ENCODE measurements at regions not wholly inside any gene's neighbourhood (a gene's known extent, or its start where the extent isn't known, plus 50 kb on each side); places are given as distances from the start of the nearest gene placed in this dataset.

GRCh38 chr2:234669001-234669400 lies 172.1 kb upstream of the ARL4C start:
- TF ChIP-seq CTCF (IDR thresholded peaks at IDR 0.05; ENCODE audit: unreplicated experiment) = no peak
- Mint-ChIP-seq H3K36me3 (ENCODE audit: insufficient read depth) (no peaks in the 10 kb centered on the region), H3K4me1 (ENCODE audit: low read depth) (no peaks in the 10 kb centered on the region), H3K27ac (no peak overlapping the region), H3K27me3 (no peaks in the 10 kb centered on the region), H3K9me3 (ENCODE audit: low read depth) (peaks cover 10% of the 10 kb centered on the region), H3K4me3 (ENCODE audit: low read depth) (no peak overlapping the region)
- no peak for DNase-seq (ENCODE audit: low spot score, unreplicated experiment)

GRCh38 chr2:234666911-234667310 lies 170.0 kb upstream of the ARL4C start:
- H3K4me1 Mint-ChIP-seq (ENCODE audit: low read depth) = no peaks in the 10 kb centered on the region
- H3K9me3 Mint-ChIP-seq (ENCODE audit: low read depth) = peaks cover 11% of the 10 kb centered on the region
- no peak for TF ChIP-seq CTCF (IDR thresholded peaks at IDR 0.05; ENCODE audit: unreplicated experiment)
- H3K27ac Mint-ChIP-seq = no peak overlapping the region
- DNase-seq (ENCODE audit: low spot score, unreplicated experiment) = no peak
- no peaks in the 10 kb centered on the region for H3K27me3 Mint-ChIP-seq
- peaks cover 1% of the 10 kb centered on the region for H3K36me3 Mint-ChIP-seq (ENCODE audit: insufficient read depth)
- H3K4me3 Mint-ChIP-seq (ENCODE audit: low read depth) = no peak overlapping the region

GRCh38 chr2:234665304-234665703 lies 168.4 kb upstream of the ARL4C start:
- DNase-seq (ENCODE audit: low spot score, unreplicated experiment) = no peak
- TF ChIP-seq CTCF (IDR thresholded peaks at IDR 0.05; ENCODE audit: unreplicated experiment) = no peak
- no peak overlapping the region for H3K27ac Mint-ChIP-seq
- no peaks in the 10 kb centered on the region for H3K27me3 Mint-ChIP-seq
- no peaks in the 10 kb centered on the region for H3K4me1 Mint-ChIP-seq (ENCODE audit: low read depth)
- peaks cover 1% of the 10 kb centered on the region for H3K36me3 Mint-ChIP-seq (ENCODE audit: insufficient read depth)
- H3K9me3 Mint-ChIP-seq (ENCODE audit: low read depth) = peaks cover 11% of the 10 kb centered on the region
- no peak overlapping the region for H3K4me3 Mint-ChIP-seq (ENCODE audit: low read depth)

- Mint-ChIP-seq H3K27ac (no peak overlapping the region), H3K4me1 (ENCODE audit: low read depth) (no peaks in the 10 kb centered on the region), H3K9me3 (ENCODE audit: low read depth) (peaks cover 11% of the 10 kb centered on the region), H3K27me3 (no peaks in the 10 kb centered on the region), H3K4me3 (ENCODE audit: low read depth) (no peak overlapping the region), H3K36me3 (ENCODE audit: insufficient read depth) (peaks cover 1% of the 10 kb centered on the region)
- no peak for TF ChIP-seq CTCF (IDR thresholded peaks at IDR 0.05; ENCODE audit: unreplicated experiment)
- DNase-seq (ENCODE audit: low spot score, unreplicated experiment) = no peak
These were observed 165.0 kb upstream of the ARL4C start for GRCh38 chr2:234661849-234662248.

GRCh38 chr2:234661175-234661574 lies 164.3 kb upstream of the ARL4C start:
- DNase-seq (ENCODE audit: low spot score, unreplicated experiment) = no peak
- Mint-ChIP-seq H3K27ac (no peak overlapping the region), H3K27me3 (no peaks in the 10 kb centered on the region), H3K4me3 (ENCODE audit: low read depth) (no peak overlapping the region), H3K4me1 (ENCODE audit: low read depth) (no peaks in the 10 kb centered on the region), H3K36me3 (ENCODE audit: insufficient read depth) (peaks cover 1% of the 10 kb centered on the region), H3K9me3 (ENCODE audit: low read depth) (peaks cover 11% of the 10 kb centered on the region)
- no peak for TF ChIP-seq CTCF (IDR thresholded peaks at IDR 0.05; ENCODE audit: unreplicated experiment)

Measured in progenitor cell of endocrine pancreas (in vitro differentiated cells).